Retinal pigment epithelial cell (primary cell): ENCODE measurements at regions not wholly inside any gene's neighbourhood (a gene's known extent, or its start where the extent isn't known, plus 50 kb on each side); places are given as distances from the start of the nearest gene placed in this dataset.
"Not testable (repeated sequence)": the region's sequence is repeated elsewhere in the genome, so short reads cannot be mapped to it uniquely, and the experiment has no call there.

Experiments used
- DNase-seq: peaks from one replicate; pipeline ENCODE4 v3.0.0-alpha.2; 2010; ENCODE audit warnings: low read depth
- H3K4me3 ChIP-seq: 2 replicates; pipeline ENCODE4 v1.5.1; 2011; ENCODE audit warnings: mild to moderate bottlenecking, low read length, control low read depth, moderate library complexity
- TF ChIP-seq, protein P1 (sequence below): conservative IDR thresholded peaks from 2 replicates; pipeline ENCODE4 v1.5.1; 2011; ENCODE audit warnings: low read depth, low read length, control low read depth, inconsistent platforms

DNA sequence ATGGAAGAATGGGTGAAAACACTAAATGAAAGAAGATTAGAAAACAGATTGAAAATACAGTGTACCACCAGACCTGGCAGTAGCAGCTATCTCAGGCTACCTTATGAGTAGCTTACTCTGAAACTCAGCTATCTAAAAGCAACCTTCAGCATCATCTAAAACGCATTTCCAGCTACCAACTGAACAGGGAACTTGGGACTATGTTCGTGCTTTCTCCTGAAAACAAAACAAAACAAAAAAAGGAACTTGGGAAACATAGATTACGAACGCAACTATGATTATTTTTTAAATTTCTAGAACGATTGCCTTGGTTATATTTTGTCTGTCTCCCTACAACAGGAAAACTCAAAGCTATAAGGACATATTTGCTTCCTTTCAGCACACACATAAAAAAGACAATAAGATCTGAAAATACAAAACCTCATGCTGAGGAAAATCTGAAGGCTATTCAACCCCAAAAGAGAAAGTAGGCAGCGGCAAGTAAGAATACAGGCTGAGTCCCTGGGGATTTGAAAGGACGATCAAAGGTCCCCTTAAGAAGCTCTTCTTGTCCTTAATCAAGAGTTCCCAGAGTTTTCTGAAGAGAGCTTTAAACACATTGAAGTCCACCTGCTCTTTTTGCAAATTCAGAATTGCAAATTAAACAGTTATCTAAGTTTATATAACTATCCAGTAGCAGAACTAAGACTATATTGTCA is 53.4 kb downstream of the OR2K2 start:
- TF ChIP-seq, protein P1, sequence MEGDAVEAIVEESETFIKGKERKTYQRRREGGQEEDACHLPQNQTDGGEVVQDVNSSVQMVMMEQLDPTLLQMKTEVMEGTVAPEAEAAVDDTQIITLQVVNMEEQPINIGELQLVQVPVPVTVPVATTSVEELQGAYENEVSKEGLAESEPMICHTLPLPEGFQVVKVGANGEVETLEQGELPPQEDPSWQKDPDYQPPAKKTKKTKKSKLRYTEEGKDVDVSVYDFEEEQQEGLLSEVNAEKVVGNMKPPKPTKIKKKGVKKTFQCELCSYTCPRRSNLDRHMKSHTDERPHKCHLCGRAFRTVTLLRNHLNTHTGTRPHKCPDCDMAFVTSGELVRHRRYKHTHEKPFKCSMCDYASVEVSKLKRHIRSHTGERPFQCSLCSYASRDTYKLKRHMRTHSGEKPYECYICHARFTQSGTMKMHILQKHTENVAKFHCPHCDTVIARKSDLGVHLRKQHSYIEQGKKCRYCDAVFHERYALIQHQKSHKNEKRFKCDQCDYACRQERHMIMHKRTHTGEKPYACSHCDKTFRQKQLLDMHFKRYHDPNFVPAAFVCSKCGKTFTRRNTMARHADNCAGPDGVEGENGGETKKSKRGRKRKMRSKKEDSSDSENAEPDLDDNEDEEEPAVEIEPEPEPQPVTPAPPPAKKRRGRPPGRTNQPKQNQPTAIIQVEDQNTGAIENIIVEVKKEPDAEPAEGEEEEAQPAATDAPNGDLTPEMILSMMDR = no peak
- no peak overlapping the region for H3K4me3 ChIP-seq
- no peak for DNase-seq

DNA sequence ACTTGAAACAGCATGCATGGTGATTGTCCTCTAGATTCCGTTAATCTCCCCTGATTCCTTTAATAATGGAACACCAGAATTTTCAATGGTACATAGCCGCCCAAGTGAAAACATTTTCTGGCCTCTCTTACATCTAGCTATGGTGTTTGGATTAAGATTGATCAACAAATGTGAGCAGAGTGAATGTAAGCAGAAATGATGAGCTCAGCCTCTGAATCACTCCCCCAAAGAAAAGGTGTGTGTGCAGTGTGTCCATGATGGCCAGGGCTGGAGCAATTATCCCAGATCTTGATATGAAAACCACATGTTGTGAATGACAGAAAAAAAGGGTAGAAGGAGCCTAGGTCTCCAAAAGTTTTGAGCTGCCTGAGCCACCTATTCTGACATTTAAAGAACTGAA is 55.3 kb downstream of the OR2K2 start:
- no peak overlapping the region for H3K4me3 ChIP-seq
- no peak for DNase-seq

DNA sequence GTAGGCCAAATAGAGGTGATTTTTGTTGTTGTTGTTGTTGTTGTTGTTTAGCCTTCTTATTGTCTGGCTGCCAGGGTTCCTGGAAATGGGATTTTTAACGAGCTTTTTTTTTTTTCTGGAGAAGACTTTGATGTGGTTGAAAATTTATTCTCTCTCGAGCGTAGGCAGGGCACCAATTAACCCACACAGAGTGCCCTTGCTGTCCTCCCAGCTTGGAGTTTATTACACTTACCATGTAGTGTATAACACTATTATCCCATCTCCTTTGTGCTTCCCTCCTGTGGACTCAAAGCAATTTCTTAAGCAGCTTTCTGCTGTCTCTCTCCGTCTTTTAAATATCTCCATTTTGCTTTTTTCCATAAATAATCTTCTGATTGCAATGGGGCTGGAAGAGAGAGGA is 57.4 kb downstream of the OR2K2 start:
- H3K4me3 ChIP-seq = no peak overlapping the region
- TF ChIP-seq, protein P1 = no peak
- no peak for DNase-seq

More for the DNA sequence above, 55.3 kb downstream of the OR2K2 start:
- TF ChIP-seq, protein P1 = no peak

DNA sequence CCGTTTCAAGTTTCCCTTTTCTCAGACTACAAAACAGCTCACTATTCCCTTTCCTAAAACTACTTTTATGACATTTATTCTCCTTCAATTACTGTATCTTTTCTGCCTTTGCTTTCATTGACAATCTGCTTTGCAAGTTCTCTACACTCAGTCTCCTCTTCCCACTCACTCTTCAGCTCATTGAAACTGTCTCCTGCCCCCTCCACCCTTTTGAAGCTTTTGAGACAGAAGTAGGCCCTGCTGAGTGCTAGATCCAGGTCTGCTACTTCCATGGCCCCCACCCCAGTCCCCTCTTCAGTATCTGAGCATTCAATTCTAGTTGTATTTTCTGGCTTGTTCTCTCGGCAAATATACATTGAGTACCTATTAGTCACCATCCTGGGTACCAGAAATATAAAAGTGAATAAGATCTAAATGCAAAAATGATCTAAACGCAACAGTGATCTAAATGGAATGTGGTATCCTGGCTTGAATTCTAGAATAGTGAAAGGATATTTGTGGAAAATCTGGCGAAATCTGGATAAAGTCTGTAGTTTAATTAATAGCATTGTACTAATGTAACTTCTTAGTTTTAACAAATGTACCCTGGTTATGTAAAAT is 58.4 kb downstream of the OR2K2 start:
- DNase-seq = no peak
- TF ChIP-seq, protein P1 = no peak
- H3K4me3 ChIP-seq = no peak overlapping the region

DNA sequence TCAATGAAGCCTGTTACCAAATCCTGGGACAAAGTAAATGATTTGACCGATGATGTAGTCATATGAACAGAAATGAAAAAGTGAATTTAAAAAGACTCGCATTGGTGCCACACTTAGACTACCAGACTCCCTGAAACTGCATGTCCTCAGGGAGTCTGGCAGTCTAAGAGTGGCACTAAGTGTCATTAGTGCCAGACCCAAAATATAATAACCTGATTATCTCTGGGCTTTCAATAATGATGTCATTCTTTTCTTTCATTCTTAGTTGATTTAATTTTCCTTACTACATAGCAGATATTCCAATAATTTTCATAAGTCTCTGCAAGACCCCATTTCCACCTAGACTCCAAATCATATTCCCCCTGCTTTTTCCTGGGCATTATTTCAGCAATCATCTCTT is 59.0 kb downstream of the OR2K2 start:
- no peak for DNase-seq
- TF ChIP-seq, protein P1 = no peak
- no peak overlapping the region for H3K4me3 ChIP-seq

DNA sequence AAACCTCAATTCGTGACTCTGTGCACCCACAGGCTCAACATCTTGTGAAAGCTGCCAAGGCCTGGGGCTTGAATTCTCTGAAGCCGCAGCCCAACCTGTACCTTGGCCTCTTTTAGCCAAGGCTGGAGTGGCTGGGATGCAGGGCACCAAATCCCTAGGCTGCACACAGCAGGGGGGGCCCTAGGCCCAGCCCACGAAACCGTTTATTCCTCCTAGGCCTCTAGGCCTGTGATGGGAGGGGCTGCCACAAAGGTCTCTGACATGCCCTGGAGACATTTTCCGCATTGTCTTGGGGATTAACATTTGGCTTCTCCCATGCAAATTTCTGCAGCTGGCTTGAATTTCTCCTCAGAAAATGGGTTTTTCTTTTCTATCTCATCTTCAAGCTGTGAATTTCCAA is 64.0 kb downstream of the OR2K2 start:
- H3K4me3 ChIP-seq, DNase-seq: not testable (repeated sequence)

DNA sequence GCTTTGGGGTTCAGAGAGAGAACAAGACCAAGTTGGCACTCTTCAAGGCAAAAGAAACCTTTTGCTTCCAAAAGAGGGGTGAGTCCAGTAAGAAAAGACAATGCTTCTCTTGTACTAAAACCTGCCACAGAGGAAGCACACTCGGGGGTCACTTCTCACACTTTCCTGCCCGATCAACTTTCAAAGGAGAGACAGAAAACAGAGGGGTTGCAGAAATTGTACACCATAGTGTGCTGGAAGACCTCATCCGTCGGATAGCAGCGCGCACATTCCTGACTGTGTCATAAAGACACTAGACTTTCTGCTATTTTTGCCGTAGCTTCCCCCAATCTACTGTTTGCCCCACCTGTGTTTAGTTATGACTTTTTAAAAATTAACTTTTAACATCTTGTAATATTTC is 66.9 kb downstream of the OR2K2 start:
- TF ChIP-seq, protein P1 = no peak
- DNase-seq = no peak

DNA sequence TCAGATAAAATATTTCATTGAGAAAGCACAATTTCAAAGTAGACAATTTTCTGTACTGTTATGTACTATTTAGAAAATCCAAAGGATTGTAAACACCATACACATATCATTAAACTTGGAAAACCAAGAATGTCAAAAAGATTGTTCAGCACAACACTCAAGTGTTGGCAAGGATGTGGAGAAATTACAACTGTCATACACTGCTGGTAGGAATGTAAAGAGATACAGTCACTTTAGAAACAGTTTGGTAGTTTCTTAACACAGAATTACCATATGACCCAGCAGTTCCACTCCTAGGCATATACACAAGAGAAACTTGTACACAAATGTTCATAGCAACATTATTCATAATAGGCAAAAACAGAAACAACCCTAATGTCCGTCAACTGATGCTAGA is 71.2 kb downstream of the OR2K2 start:
- no peak overlapping the region for H3K4me3 ChIP-seq
- TF ChIP-seq, protein P1 = no peak
- no peak for DNase-seq

More for the DNA sequence above, 66.9 kb downstream of the OR2K2 start:
- no peak overlapping the region for H3K4me3 ChIP-seq
